ENCODE measurements at regions not wholly inside any gene's neighbourhood (a gene's known extent, or its start where the extent isn't known, plus 50 kb on each side); places are given as distances from the start of the nearest gene placed in this dataset.
"Not testable (repeated sequence)": the region's sequence is repeated elsewhere in the genome, so short reads cannot be mapped to it uniquely, and the experiment has no call there.

- no peaks in the 10 kb centered on the region for H3K27me3 Mint-ChIP-seq (ENCODE audit: low read depth in 2 of 2)
- no peak for ATAC-seq
- peaks cover 8% of the 10 kb centered on the region for H3K9me3 ChIP-seq (ENCODE audit: control insufficient read depth, insufficient read depth, low read length)
- no peak overlapping the region for H3K4me3 ChIP-seq (ENCODE audit: low read length)
- no peaks in the 10 kb centered on the region for H3K36me3 ChIP-seq (ENCODE audit: control insufficient read depth, insufficient read depth, low read length)
- WGBS (ENCODE audit: insufficient coverage) = 61% methylated on average over 5 of the region's 5 CpGs
- intact Hi-C loops (cut with micrococcal nuclease) = no loop called here
- no peak for DNase-seq
- no peaks in the 10 kb centered on the region for H3K27me3 ChIP-seq (ENCODE audit: control insufficient read depth, insufficient read depth, low read length)
- H3K9me3 Mint-ChIP-seq = peaks cover 10 to 13% of the 10 kb centered on the region in 2 donors
- H3K27ac ChIP-seq (ENCODE audit: low read length) = no peak overlapping the region
- H3K4me3 Mint-ChIP-seq = no peak overlapping the region
- no peaks in the 10 kb centered on the region for H3K4me1 Mint-ChIP-seq
- no peak for TF ChIP-seq CTCF (IDR thresholded peaks at IDR 0.05)
- no peak overlapping the region for H3K27ac Mint-ChIP-seq
- H3K4me1 ChIP-seq (ENCODE audit: control insufficient read depth, insufficient read depth, low read length) = no peaks in the 10 kb centered on the region
- H3K36me3 Mint-ChIP-seq = peaks cover 4% of the 10 kb centered on the region
These were observed 748.2 kb upstream of the SLITRK5 start for GRCh38 chr13:86922936-86923335.

GRCh38 chr13:86926916-86927315 is 744.3 kb upstream of the SLITRK5 start:
- H3K9me3 ChIP-seq (ENCODE audit: control insufficient read depth, insufficient read depth, low read length); H3K27ac ChIP-seq (ENCODE audit: low read length); H3K36me3 Mint-ChIP-seq; H3K27ac Mint-ChIP-seq; H3K4me3 ChIP-seq (ENCODE audit: low read length); H3K36me3 ChIP-seq (ENCODE audit: control insufficient read depth, insufficient read depth, low read length); H3K4me1 Mint-ChIP-seq; DNase-seq; intact Hi-C loops (cut with micrococcal nuclease); H3K9me3 Mint-ChIP-seq; H3K4me1 ChIP-seq (ENCODE audit: control insufficient read depth, insufficient read depth, low read length); H3K4me3 Mint-ChIP-seq; ATAC-seq; H3K27me3 Mint-ChIP-seq (ENCODE audit: low read depth in 2 of 2); H3K27me3 ChIP-seq (ENCODE audit: control insufficient read depth, insufficient read depth, low read length): not testable (repeated sequence)
- no CpG with 5 or more reads among the region's 3 CpGs for WGBS (ENCODE audit: insufficient coverage)

- Mint-ChIP-seq H3K4me3 (no peak overlapping the region), H3K27ac (no peak overlapping the region), H3K27me3 (ENCODE audit: low read depth in 2 of 2) (no peaks in the 10 kb centered on the region), H3K36me3 (no peaks in the 10 kb centered on the region), H3K9me3 (peaks cover 0 to 2% of the 10 kb centered on the region in 2 donors), H3K4me1 (no peaks in the 10 kb centered on the region)
- DNase-seq = no peak
- Histone ChIP-seq H3K9me3 (ENCODE audit: control insufficient read depth, insufficient read depth, low read length) (no peaks in the 10 kb centered on the region), H3K27ac (ENCODE audit: low read length) (no peak overlapping the region), H3K36me3 (ENCODE audit: control insufficient read depth, insufficient read depth, low read length) (no peaks in the 10 kb centered on the region), H3K4me3 (ENCODE audit: low read length) (no peak overlapping the region), H3K4me1 (ENCODE audit: control insufficient read depth, insufficient read depth, low read length) (no peaks in the 10 kb centered on the region), H3K27me3 (ENCODE audit: control insufficient read depth, insufficient read depth, low read length) (no peaks in the 10 kb centered on the region)
- no peak for TF ChIP-seq CTCF (IDR thresholded peaks at IDR 0.05)
- WGBS (ENCODE audit: insufficient coverage) = 95% methylated on average over 3 of the region's 3 CpGs
- ATAC-seq = no peak
- intact Hi-C loops (cut with micrococcal nuclease) = no loop called here
These were observed 738.3 kb upstream of the SLITRK5 start for GRCh38 chr13:86932776-86933334.

GRCh38 chr13:86933676-86934075 is 737.5 kb upstream of the SLITRK5 start:
- no peak overlapping the region for H3K27ac Mint-ChIP-seq

More at GRCh38 chr13:86933676-86934075, 737.5 kb upstream of the SLITRK5 start:
- DNase-seq = no peak
- H3K4me3 ChIP-seq (ENCODE audit: low read length) = no peak overlapping the region
- no peak for ATAC-seq
- no peak overlapping the region for H3K27ac ChIP-seq (ENCODE audit: low read length)
- no peaks in the 10 kb centered on the region for H3K9me3 ChIP-seq (ENCODE audit: control insufficient read depth, insufficient read depth, low read length)
- H3K9me3 Mint-ChIP-seq = peaks cover 0 to 2% of the 10 kb centered on the region in 2 donors
- TF ChIP-seq CTCF (IDR thresholded peaks at IDR 0.05) = no peak
- 91% methylated on average over 3 of the region's 3 CpGs for WGBS (ENCODE audit: insufficient coverage)
- no peaks in the 10 kb centered on the region for H3K27me3 ChIP-seq (ENCODE audit: control insufficient read depth, insufficient read depth, low read length)
- H3K36me3 ChIP-seq (ENCODE audit: control insufficient read depth, insufficient read depth, low read length) = no peaks in the 10 kb centered on the region
- intact Hi-C loops (cut with micrococcal nuclease) = no loop called here
- no peaks in the 10 kb centered on the region for H3K27me3 Mint-ChIP-seq (ENCODE audit: low read depth in 2 of 2)
- H3K4me1 ChIP-seq (ENCODE audit: control insufficient read depth, insufficient read depth, low read length) = no peaks in the 10 kb centered on the region
- H3K4me3 Mint-ChIP-seq = no peak overlapping the region
- H3K4me1 Mint-ChIP-seq = no peaks in the 10 kb centered on the region
- H3K36me3 Mint-ChIP-seq = no peaks in the 10 kb centered on the region
